ENCODE measurements at regions not wholly inside any gene's neighbourhood (a gene's known extent, or its start where the extent isn't known, plus 50 kb on each side); places are given as distances from the start of the nearest gene placed in this dataset.

DNA sequence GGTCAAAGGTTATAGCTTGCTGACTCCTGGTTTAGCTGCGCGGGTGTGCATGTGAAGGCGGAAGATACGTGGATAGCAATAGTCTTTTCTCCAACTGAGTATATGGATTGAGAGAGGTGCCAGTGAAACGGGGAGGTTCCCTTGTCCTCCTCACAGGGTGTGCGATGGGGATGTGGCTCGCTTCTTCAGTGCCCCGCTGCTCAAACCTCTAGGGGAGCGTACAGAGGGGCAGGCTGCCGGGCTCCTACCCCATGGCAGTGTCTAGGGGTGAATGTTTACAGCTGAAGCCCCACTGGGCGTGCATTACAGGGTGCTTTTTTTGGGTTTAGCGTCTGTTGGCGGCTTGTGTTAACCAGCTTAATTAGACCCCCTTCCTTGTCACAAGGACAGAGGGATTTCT, 438.5 kb downstream of the CCSER2 start:
- TF ChIP-seq MAX (IDR thresholded peaks at IDR 0.05; ENCODE audit: low read depth, low read length) (no peak), POLR2A (IDR thresholded peaks at IDR 0.05; ENCODE audit: extremely low read depth, insufficient read length) (no peak), CTCF (IDR thresholded peaks at IDR 0.05; ENCODE audit: low read depth, low read length) (no peak), MYC (IDR thresholded peaks at IDR 0.05; ENCODE audit: low read depth, low read length) (no peak)
